Ishikawa (cell line): ENCODE measurements at regions not wholly inside any gene's neighbourhood (a gene's known extent, or its start where the extent isn't known, plus 50 kb on each side); places are given as distances from the start of the nearest gene placed in this dataset.

Experiments
- CEBPB ChIP-seq: IDR thresholded peaks from 2 replicates; pipeline ENCODE4 v1.6.1; 2012
- CREB1 ChIP-seq: IDR thresholded peaks from 2 replicates; pipeline ENCODE4 v1.6.1; 2012; ENCODE audit warnings: low read depth
- EGR1 ChIP-seq: IDR thresholded peaks from 2 replicates; pipeline ENCODE4 v1.6.1; 2012
- FOXM1 ChIP-seq: IDR thresholded peaks from 2 replicates; pipeline ENCODE4 v1.6.1; 2012; ENCODE audit warnings: low read depth, borderline replicate concordance
- RAD21 ChIP-seq: IDR thresholded peaks from 2 replicates; pipeline ENCODE4 v1.6.1; 2012; ENCODE audit warnings: low read depth
- TAF1 ChIP-seq: IDR thresholded peaks from 2 replicates; pipeline ENCODE4 v1.6.1; 2012; ENCODE audit warnings: low read depth, mild to moderate bottlenecking
- TF ChIP-seq, protein P1 (sequence below): IDR thresholded peaks from 2 replicates; pipeline ENCODE4 v1.6.1; 2012; ENCODE audit warnings: low read depth, mild to moderate bottlenecking

DNA sequence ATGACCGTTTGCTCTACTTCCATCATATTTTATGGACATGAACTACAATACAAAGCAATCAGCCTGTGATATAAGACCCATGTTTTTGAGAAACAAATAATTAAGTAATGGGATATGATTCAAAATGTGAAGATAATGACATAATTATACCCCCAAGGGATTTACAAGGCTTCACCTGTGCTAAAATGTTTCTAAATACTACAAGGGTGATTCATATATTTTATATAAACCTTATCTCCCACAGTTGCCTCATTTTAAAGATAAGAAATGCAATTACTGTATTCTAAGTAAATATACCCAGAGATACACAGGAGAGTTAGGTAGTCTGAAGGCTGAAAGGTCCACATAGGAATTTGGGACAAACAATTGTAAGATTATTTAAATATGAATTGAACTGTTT is 662.0 kb upstream of the CHD1 start:
- no peak for TF ChIP-seq CEBPB
- no peak for TF ChIP-seq RAD21
- TF ChIP-seq FOXM1 = no peak
- TF ChIP-seq, protein P1, sequence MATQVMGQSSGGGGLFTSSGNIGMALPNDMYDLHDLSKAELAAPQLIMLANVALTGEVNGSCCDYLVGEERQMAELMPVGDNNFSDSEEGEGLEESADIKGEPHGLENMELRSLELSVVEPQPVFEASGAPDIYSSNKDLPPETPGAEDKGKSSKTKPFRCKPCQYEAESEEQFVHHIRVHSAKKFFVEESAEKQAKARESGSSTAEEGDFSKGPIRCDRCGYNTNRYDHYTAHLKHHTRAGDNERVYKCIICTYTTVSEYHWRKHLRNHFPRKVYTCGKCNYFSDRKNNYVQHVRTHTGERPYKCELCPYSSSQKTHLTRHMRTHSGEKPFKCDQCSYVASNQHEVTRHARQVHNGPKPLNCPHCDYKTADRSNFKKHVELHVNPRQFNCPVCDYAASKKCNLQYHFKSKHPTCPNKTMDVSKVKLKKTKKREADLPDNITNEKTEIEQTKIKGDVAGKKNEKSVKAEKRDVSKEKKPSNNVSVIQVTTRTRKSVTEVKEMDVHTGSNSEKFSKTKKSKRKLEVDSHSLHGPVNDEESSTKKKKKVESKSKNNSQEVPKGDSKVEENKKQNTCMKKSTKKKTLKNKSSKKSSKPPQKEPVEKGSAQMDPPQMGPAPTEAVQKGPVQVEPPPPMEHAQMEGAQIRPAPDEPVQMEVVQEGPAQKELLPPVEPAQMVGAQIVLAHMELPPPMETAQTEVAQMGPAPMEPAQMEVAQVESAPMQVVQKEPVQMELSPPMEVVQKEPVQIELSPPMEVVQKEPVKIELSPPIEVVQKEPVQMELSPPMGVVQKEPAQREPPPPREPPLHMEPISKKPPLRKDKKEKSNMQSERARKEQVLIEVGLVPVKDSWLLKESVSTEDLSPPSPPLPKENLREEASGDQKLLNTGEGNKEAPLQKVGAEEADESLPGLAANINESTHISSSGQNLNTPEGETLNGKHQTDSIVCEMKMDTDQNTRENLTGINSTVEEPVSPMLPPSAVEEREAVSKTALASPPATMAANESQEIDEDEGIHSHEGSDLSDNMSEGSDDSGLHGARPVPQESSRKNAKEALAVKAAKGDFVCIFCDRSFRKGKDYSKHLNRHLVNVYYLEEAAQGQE = no peak
- TF ChIP-seq TAF1 = no peak
- TF ChIP-seq CREB1 = no peak
- no peak for TF ChIP-seq EGR1
